ENCODE measurements at regions not wholly inside any gene's neighbourhood (a gene's known extent, or its start where the extent isn't known, plus 50 kb on each side); places are given as distances from the start of the nearest gene placed in this dataset.

DNA sequence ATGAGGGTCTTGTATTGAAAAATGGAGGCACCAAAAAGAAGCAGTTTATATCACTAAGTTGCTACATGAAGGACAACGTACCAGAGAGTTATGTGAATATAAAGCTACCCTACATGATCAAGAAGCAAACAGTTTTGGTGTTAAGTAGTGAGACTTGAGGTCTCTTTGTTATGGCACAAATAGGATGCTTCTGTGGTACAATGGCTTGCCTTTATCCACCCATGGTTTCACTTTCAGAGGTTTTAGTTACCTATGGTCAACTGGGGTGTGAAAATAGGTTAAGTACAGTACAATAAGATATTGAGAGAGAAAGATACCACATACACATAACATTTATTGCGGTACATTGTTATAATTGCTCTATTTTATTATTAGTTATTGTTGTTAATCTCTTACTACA is 229.2 kb upstream of the SLIT2 start:
- TF ChIP-seq ZNF70 (CRISPR knock-in tag; IDR thresholded peaks at IDR 0.05) = no peak
- no peak for TF ChIP-seq ZC3H10 (CRISPR knock-in tag; IDR thresholded peaks at IDR 0.05)
- TF ChIP-seq ISL1 (CRISPR knock-in tag; IDR thresholded peaks at IDR 0.05) = no peak
- TF ChIP-seq, protein P1, sequence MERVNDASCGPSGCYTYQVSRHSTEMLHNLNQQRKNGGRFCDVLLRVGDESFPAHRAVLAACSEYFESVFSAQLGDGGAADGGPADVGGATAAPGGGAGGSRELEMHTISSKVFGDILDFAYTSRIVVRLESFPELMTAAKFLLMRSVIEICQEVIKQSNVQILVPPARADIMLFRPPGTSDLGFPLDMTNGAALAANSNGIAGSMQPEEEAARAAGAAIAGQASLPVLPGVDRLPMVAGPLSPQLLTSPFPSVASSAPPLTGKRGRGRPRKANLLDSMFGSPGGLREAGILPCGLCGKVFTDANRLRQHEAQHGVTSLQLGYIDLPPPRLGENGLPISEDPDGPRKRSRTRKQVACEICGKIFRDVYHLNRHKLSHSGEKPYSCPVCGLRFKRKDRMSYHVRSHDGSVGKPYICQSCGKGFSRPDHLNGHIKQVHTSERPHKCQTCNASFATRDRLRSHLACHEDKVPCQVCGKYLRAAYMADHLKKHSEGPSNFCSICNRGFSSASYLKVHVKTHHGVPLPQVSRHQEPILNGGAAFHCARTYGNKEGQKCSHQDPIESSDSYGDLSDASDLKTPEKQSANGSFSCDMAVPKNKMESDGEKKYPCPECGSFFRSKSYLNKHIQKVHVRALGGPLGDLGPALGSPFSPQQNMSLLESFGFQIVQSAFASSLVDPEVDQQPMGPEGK (CRISPR knock-in tag; IDR thresholded peaks at IDR 0.05; ENCODE audit: borderline replicate concordance) = no peak
- TF ChIP-seq ZFP3 (CRISPR knock-in tag; IDR thresholded peaks at IDR 0.05) = no peak
- no peak for TF ChIP-seq RARB (CRISPR knock-in tag; IDR thresholded peaks at IDR 0.05)
- TF ChIP-seq CSDC2 (CRISPR knock-in tag; IDR thresholded peaks at IDR 0.05) = no peak
- TF ChIP-seq, protein P2, sequence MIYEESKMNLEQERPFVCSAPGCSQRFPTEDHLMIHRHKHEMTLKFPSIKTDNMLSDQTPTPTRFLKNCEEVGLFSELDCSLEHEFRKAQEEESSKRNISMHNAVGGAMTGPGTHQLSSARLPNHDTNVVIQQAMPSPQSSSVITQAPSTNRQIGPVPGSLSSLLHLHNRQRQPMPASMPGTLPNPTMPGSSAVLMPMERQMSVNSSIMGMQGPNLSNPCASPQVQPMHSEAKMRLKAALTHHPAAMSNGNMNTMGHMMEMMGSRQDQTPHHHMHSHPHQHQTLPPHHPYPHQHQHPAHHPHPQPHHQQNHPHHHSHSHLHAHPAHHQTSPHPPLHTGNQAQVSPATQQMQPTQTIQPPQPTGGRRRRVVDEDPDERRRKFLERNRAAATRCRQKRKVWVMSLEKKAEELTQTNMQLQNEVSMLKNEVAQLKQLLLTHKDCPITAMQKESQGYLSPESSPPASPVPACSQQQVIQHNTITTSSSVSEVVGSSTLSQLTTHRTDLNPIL (CRISPR knock-in tag; IDR thresholded peaks at IDR 0.05; ENCODE audit: low read depth) = no peak
- no peak for TF ChIP-seq OSR1 (CRISPR knock-in tag; IDR thresholded peaks at IDR 0.05)
- no peak for TF ChIP-seq ZFP30 (CRISPR knock-in tag; IDR thresholded peaks at IDR 0.05)
- TF ChIP-seq BACH2 (CRISPR knock-in tag; IDR thresholded peaks at IDR 0.05; ENCODE audit: borderline replicate concordance) = no peak
- TF ChIP-seq TOX (CRISPR knock-in tag; IDR thresholded peaks at IDR 0.05; ENCODE audit: borderline replicate concordance) = no peak
- TF ChIP-seq, protein P3, sequence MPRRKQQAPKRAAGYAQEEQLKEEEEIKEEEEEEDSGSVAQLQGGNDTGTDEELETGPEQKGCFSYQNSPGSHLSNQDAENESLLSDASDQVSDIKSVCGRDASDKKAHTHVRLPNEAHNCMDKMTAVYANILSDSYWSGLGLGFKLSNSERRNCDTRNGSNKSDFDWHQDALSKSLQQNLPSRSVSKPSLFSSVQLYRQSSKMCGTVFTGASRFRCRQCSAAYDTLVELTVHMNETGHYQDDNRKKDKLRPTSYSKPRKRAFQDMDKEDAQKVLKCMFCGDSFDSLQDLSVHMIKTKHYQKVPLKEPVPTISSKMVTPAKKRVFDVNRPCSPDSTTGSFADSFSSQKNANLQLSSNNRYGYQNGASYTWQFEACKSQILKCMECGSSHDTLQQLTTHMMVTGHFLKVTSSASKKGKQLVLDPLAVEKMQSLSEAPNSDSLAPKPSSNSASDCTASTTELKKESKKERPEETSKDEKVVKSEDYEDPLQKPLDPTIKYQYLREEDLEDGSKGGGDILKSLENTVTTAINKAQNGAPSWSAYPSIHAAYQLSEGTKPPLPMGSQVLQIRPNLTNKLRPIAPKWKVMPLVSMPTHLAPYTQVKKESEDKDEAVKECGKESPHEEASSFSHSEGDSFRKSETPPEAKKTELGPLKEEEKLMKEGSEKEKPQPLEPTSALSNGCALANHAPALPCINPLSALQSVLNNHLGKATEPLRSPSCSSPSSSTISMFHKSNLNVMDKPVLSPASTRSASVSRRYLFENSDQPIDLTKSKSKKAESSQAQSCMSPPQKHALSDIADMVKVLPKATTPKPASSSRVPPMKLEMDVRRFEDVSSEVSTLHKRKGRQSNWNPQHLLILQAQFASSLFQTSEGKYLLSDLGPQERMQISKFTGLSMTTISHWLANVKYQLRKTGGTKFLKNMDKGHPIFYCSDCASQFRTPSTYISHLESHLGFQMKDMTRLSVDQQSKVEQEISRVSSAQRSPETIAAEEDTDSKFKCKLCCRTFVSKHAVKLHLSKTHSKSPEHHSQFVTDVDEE (CRISPR knock-in tag; IDR thresholded peaks at IDR 0.05) = no peak

All from SK-N-SH treated with all-trans-retinoic acid at 6 μM for 48 hours (cell line).